T-cell (primary cell): ENCODE measurements at regions not wholly inside any gene's neighbourhood (a gene's known extent, or its start where the extent isn't known, plus 50 kb on each side); places are given as distances from the start of the nearest gene placed in this dataset.

Experiments used
- ATAC-seq, 4 experiments: fragments of 200-7000 bp in 3 of 4; fragments of 150-1000 bp in 1 of 4; cut with Tn5 transposase; replicated peaks in 1 of 4; 1 replicate in 3 of 4; 2 replicates in 1 of 4; pipeline ENCODE4 v1.10.0; 2021; ENCODE audit warnings: moderate library complexity in 3 of 4, mild to moderate bottlenecking in 2 of 4, moderate number of reproducible peaks in 1 of 4
- CTCF ChIA-PET, 2 donors: fragments of 300-600 bp; sonication (Branson Sonifier 250); formaldehyde crosslinking; loops; one replicate each; lab custom pipeline; 2022; ENCODE audit warnings: antibody characterized with exemption in 2 of 2; lab: Charles Lee
- POLR2A ChIA-PET, 2 donors: fragments of 300-600 bp; sonication (Branson Sonifier 250); formaldehyde crosslinking; loops; one replicate each; lab custom pipeline; 2022; ENCODE audit warnings: antibody characterized with exemption in 2 of 2; lab: Charles Lee
- DNase-seq, 35 experiments: peaks; one replicate each; pipeline versions ENCODE4 v3.0.0 to v3.0.0-alpha.2; 2013 to 2023
- H3K27ac ChIP-seq: one replicate; pipeline ENCODE4 v1.5.1; 2013; ENCODE audit warnings: low read length
- H3K27me3 ChIP-seq, 2 experiments: replicated peaks in 1 of 2; 1 replicate in 1 of 2; 2 replicates in 1 of 2; pipeline versions ENCODE4 v1.6.1 to v1.7.0; 2013; ENCODE audit warnings: low read length in 1 of 2, mixed read lengths in 1 of 2; ENCODE audit not compliant: control insufficient read depth in 2 of 2, insufficient read depth in 2 of 2; ENCODE audit errors: extremely low read depth in 1 of 2
- H3K36me3 ChIP-seq, 2 donors: 1 replicate in 1 of 2; 2 replicates in 1 of 2; pipeline versions ENCODE4 v1.6.1 to v1.7.0; 2013; ENCODE audit warnings: low read length in 1 of 2; ENCODE audit not compliant: control insufficient read depth in 2 of 2, insufficient read depth in 1 of 2; ENCODE audit errors: extremely low read depth in 1 of 2
- H3K4me1 ChIP-seq, 2 experiments: 1 replicate in 1 of 2; 2 replicates in 1 of 2; pipeline versions ENCODE4 v1.6.1 to v1.7.0; 2013; ENCODE audit warnings: low read length in 2 of 2, mixed read lengths in 1 of 2; ENCODE audit not compliant: insufficient read depth in 2 of 2, control insufficient read depth in 1 of 2; ENCODE audit errors: extremely low read depth in 1 of 2
- H3K4me3 ChIP-seq, 2 donors: 1 replicate in 1 of 2; 2 replicates in 1 of 2; pipeline versions ENCODE4 v1.5.1 to v1.7.0; 2013; ENCODE audit warnings: mild to moderate bottlenecking in 2 of 2, low read length in 1 of 2, moderate library complexity in 1 of 2; ENCODE audit not compliant: control insufficient read depth in 1 of 2; ENCODE audit errors: extremely low read depth in 1 of 2
- H3K9me3 ChIP-seq: 2 replicates; pipeline ENCODE4 v1.7.0; 2013
- H3K27ac Mint-ChIP-seq, 2 donors: one replicate each; pipeline ENCODE4 v1.8.0; 2020 to 2021; ENCODE audit warnings: mild to moderate bottlenecking in 2 of 2, mixed read lengths in 2 of 2
- H3K27me3 Mint-ChIP-seq, 2 donors: one replicate each; pipeline ENCODE4 v1.8.0; 2021 to 2022; ENCODE audit warnings: mixed read lengths in 2 of 2
- H3K36me3 Mint-ChIP-seq: one replicate; pipeline ENCODE4 v1.8.0; 2021; ENCODE audit warnings: mixed read lengths
- H3K4me1 Mint-ChIP-seq, 3 donors: one replicate each; pipeline ENCODE4 v1.8.0; 2020 to 2022; ENCODE audit warnings: mixed read lengths in 3 of 3, mild to moderate bottlenecking in 1 of 3
- H3K4me3 Mint-ChIP-seq, 3 donors: one replicate each; pipeline ENCODE4 v1.8.0; 2020 to 2022; ENCODE audit warnings: mild to moderate bottlenecking in 3 of 3, mixed read lengths in 3 of 3, moderate library complexity in 3 of 3
- H3K9me3 Mint-ChIP-seq, 3 donors: one replicate each; pipeline ENCODE4 v1.8.0; 2020 to 2022; ENCODE audit warnings: mixed read lengths in 3 of 3
- WGBS: methylation state at CpG from one replicate; pipeline ENCODE4 v1.1.5; 2013; ENCODE audit warnings: missing lambda C conversion rate; ENCODE audit not compliant: insufficient coverage; 5-methylcytosine and 5-hydroxymethylcytosine counted together

DNA sequence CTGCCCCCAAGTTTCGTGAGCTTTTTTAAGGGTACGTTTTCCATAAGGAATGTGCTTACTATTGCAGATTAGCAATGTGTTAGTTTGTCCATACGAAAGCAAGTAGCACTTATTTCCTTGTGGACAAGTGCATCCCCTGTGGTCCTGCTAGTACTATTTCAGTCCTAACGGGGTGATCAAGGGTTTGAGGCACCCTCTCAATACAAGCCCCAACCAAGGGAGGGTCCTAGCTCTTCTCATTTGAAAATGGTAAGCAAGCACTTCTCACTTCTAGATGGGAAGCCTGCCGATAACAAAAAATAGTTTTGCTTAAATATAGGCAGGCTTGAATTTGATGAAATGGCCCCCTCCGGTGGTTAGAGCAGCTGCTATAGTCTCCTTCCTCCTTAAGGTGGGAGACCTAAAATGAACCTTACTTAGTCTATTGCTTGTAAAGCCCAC lies 64.0 kb upstream of the HMCN1 start:
- H3K36me3 Mint-ChIP-seq = no peaks in the 10 kb centered on the region
- no peaks in the 10 kb centered on the region for H3K27me3 Mint-ChIP-seq
- peak overlapping the region; percentile 15 for H3K27ac ChIP-seq
- no peaks in the 10 kb centered on the region for H3K9me3 ChIP-seq
- H3K36me3 ChIP-seq = no peaks in the 10 kb centered on the region
- ATAC-seq (peak; percentile 66 to 84 (median 75)), DNase-seq (peak; percentile 19 to 76 (median 56))
- peaks cover 11 to 17% of the 10 kb centered on the region in 2 experiments for H3K4me1 ChIP-seq
- peak overlapping the region; percentile 40 to 50 for H3K27ac Mint-ChIP-seq
- no peaks in the 10 kb centered on the region for H3K9me3 Mint-ChIP-seq
- H3K4me3 Mint-ChIP-seq = no peak overlapping the region
- 75% methylated on average over 2 of the region's 6 CpGs for WGBS
- POLR2A ChIA-PET = interaction anchor here in 1 of 2 donors (0.6 to 1.7 kb wide), 2 partner anchors 101 to 353 kb away, joined by 3 to 6 read pairs; partner anchors contain the start of gene IVNS1ABP
- peaks cover 32 to 34% (median 34%) of the 10 kb centered on the region in 3 donors for H3K4me1 Mint-ChIP-seq
- CTCF ChIA-PET = interaction anchor here (0.5 to 2.2 kb wide), 33 partner anchors 8 to 865 kb away, joined by 3 to 19 read pairs (median 4); partner anchors contain the start of gene IVNS1ABP (in 1 of the 2)
- H3K4me3 ChIP-seq = no peak overlapping the region
- H3K27me3 ChIP-seq = no peaks in the 10 kb centered on the region

DNA sequence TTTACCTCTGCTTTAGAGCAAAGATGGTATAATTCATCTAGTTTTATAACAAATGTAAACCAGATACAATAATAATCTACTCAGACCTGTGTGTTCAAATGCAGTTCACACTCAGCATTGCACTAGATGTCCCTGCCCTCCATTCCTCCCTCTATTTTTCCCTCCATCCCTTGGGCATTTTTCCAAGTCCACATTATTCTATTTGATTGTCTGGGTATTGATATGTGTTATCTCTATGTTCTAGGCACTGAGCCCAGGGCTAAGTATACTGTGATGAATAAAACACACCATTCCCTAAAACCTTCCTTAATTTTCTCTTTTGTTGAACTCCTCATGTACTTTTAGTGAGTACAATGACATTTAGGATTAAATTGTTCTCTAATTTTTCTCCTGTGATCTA lies 66.2 kb upstream of the HMCN1 start:
- POLR2A ChIA-PET = no interaction called here
- H3K9me3 ChIP-seq = no peaks in the 10 kb centered on the region
- H3K9me3 Mint-ChIP-seq = no peaks in the 10 kb centered on the region
- H3K27me3 Mint-ChIP-seq = no peaks in the 10 kb centered on the region
- H3K27ac ChIP-seq = no peak overlapping the region
- no peaks in the 10 kb centered on the region for H3K36me3 Mint-ChIP-seq
- H3K27ac Mint-ChIP-seq = peak overlapping the region in 1 of 2 donors; percentile 44
- H3K4me3 Mint-ChIP-seq = no peak overlapping the region
- CTCF ChIA-PET = interaction anchor here in 1 of 2 donors (0.6 kb wide), 1 partner anchor 386 kb away, joined by 3 read pairs; no protein-coding TSS in a partner anchor
- ATAC-seq = no peak
- no peak overlapping the region for H3K4me3 ChIP-seq
- DNase-seq = no peak
- peaks cover 12 to 16% (median 14%) of the 10 kb centered on the region in 3 donors for H3K4me1 Mint-ChIP-seq
- H3K27me3 ChIP-seq = no peaks in the 10 kb centered on the region
- H3K36me3 ChIP-seq = no peaks in the 10 kb centered on the region
- H3K4me1 ChIP-seq = peaks cover 2 to 7% of the 10 kb centered on the region in 2 experiments

DNA sequence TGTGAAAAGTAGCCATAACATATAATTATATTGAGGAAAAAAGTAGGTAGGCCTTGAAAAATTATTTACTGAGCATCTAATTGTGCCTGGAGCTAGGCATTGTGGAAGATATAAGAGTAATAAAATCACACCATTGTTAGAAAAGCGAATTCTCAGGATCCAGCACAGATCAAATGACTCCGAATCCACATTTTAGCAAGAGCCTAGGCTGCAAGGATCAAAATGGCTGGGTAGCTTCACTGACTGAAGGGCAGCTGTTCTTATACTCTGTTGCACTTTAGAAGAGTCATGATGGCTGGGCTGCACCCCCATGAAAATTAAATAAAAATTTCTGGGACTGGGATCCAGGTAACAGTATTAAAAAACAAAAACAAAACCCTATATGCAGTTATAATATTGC lies 67.6 kb upstream of the HMCN1 start:
- H3K36me3 ChIP-seq = no peaks in the 10 kb centered on the region
- CTCF ChIA-PET = interaction anchor here in 1 of 2 donors (1.0 kb wide), 1 partner anchor 14 kb away, joined by 3 read pairs; no protein-coding TSS in a partner anchor
- H3K4me1 ChIP-seq = peaks cover 2 to 7% of the 10 kb centered on the region in 2 experiments
- H3K9me3 ChIP-seq = no peaks in the 10 kb centered on the region
- DNase-seq = no peak
- Mint-ChIP-seq H3K36me3 (no peaks in the 10 kb centered on the region), H3K27me3 (no peaks in the 10 kb centered on the region), H3K4me1 (peaks cover 9 to 13% (median 11%) of the 10 kb centered on the region in 3 donors), H3K4me3 (no peak overlapping the region), H3K27ac (no peak overlapping the region), H3K9me3 (no peaks in the 10 kb centered on the region)
- POLR2A ChIA-PET = no interaction called here
- WGBS = no CpG with 5 or more reads among the region's 2 CpGs
- no peaks in the 10 kb centered on the region for H3K27me3 ChIP-seq
- no peak for ATAC-seq
- H3K27ac ChIP-seq = no peak overlapping the region
- H3K4me3 ChIP-seq = no peak overlapping the region

DNA sequence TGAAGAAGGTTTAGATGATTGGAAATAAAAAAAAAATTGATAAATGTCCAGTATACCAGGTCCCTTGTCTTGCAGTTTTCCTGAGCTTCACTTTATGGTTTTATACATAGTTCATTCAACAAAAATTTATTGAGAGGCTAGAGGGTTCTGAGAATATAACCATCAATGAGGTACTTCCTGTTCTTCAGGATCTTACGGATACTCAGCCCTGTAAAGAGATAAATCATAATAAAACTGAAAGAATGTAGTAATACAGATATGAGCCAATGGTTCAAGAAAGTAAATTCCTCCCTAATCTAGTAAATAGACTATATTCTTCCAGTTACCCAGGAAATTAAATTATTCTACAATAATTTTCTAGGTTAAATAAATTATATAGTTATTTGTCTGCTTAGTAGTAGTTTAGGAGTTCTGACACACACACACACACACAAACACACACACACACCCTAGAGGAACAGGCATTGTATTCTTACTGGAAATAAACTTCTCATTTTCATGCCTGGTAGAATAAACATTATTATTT lies 70.4 kb upstream of the HMCN1 start:
- Histone ChIP-seq H3K4me3 (no peak overlapping the region), H3K4me1 (no peaks in the 10 kb centered on the region), H3K27ac (no peak overlapping the region), H3K36me3 (no peaks in the 10 kb centered on the region), H3K27me3 (no peaks in the 10 kb centered on the region), H3K9me3 (no peaks in the 10 kb centered on the region)
- no peaks in the 10 kb centered on the region for H3K27me3 Mint-ChIP-seq
- no peaks in the 10 kb centered on the region for H3K36me3 Mint-ChIP-seq
- POLR2A ChIA-PET = interaction anchor here (0.6 to 0.7 kb wide), 2 partner anchors 97 to 470 kb away, joined by 3 read pairs; no protein-coding TSS in a partner anchor
- WGBS = no CpG with 5 or more reads among the region's 1 CpG
- no peak overlapping the region for H3K4me3 Mint-ChIP-seq
- H3K9me3 Mint-ChIP-seq = no peaks in the 10 kb centered on the region
- ATAC-seq = no peak
- no peak for DNase-seq
- CTCF ChIA-PET = no interaction called here
- peaks cover 0 to 5% (median 0%) of the 10 kb centered on the region in 3 donors for H3K4me1 Mint-ChIP-seq
- no peak overlapping the region for H3K27ac Mint-ChIP-seq

DNA sequence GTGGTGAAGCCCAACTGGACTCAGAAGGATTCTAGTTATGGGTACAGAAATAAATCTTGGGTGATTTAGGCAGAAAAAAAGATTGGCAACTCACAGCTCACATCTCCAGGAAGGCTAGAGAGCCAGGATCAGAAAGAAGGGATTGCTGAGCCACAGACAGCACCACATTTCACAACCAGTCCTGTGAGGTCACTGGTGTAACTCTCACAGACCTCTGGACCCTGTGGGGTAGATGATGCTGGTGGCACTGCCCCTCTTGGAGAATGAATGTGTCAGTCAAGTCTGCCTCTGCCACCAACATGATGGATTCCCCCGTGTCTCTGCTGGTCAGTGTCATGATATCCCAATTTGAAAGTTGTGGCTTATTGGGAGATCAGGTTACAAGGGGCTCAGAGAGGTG lies 70.9 kb upstream of the HMCN1 start:
- ChIA-PET CTCF (interaction anchor here in 1 of 2 donors (0.6 kb wide), 1 partner anchor 346 kb away, joined by 3 read pairs; the partner anchor contains the start of gene IVNS1ABP), POLR2A (interaction anchor here (0.6 to 0.7 kb wide), 2 partner anchors 96 to 470 kb away, joined by 3 read pairs; no protein-coding TSS in a partner anchor)
- Histone ChIP-seq H3K4me1 (no peaks in the 10 kb centered on the region), H3K9me3 (no peaks in the 10 kb centered on the region), H3K4me3 (no peak overlapping the region), H3K27me3 (no peaks in the 10 kb centered on the region), H3K36me3 (no peaks in the 10 kb centered on the region), H3K27ac (no peak overlapping the region)
- peaks cover 0 to 5% (median 0%) of the 10 kb centered on the region in 3 donors for H3K4me1 Mint-ChIP-seq
- H3K27ac Mint-ChIP-seq = no peak overlapping the region
- H3K4me3 Mint-ChIP-seq = no peak overlapping the region
- DNase-seq (no peak), ATAC-seq (no peak)
- H3K36me3 Mint-ChIP-seq = no peaks in the 10 kb centered on the region
- WGBS = no CpG with 5 or more reads among the region's 1 CpG
- no peaks in the 10 kb centered on the region for H3K27me3 Mint-ChIP-seq
- H3K9me3 Mint-ChIP-seq = no peaks in the 10 kb centered on the region

DNA sequence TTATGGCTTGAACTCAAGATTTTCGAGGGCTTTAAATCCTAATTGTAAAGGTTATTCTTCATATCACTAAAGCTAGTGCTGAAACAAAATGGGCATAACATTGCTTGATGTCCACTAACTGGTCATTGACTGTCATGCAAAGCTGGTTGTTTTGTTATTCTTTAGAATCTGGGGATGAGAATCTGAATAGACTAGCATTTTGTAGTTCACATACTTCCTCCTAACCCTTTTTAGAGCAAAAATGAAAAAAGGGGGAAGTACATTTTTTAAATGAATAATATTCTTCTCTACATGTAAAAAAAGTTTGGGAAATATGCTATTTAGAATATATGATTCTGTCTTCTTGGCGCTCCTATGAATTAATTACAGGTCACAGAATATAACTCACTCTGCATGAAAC lies 72.2 kb upstream of the HMCN1 start:
- no peak overlapping the region for H3K4me3 ChIP-seq
- no peak overlapping the region for H3K27ac ChIP-seq
- H3K36me3 Mint-ChIP-seq = no peaks in the 10 kb centered on the region
- WGBS = no CpG with 5 or more reads among the region's 2 CpGs
- ATAC-seq (no peak), DNase-seq (no peak)
- H3K4me1 Mint-ChIP-seq = peaks cover 0 to 5% (median 0%) of the 10 kb centered on the region in 3 donors
- no peaks in the 10 kb centered on the region for H3K4me1 ChIP-seq
- H3K4me3 Mint-ChIP-seq = no peak overlapping the region
- H3K27me3 ChIP-seq = no peaks in the 10 kb centered on the region
- H3K36me3 ChIP-seq = no peaks in the 10 kb centered on the region
- no peaks in the 10 kb centered on the region for H3K9me3 ChIP-seq
- ChIA-PET POLR2A (interaction anchor here in 1 of 2 donors (0.7 kb wide), 1 partner anchor 131 kb away, joined by 3 read pairs; no protein-coding TSS in a partner anchor), CTCF (no interaction called here)
- H3K27me3 Mint-ChIP-seq = no peaks in the 10 kb centered on the region
- H3K27ac Mint-ChIP-seq = no peak overlapping the region
- no peaks in the 10 kb centered on the region for H3K9me3 Mint-ChIP-seq
